HUES48 (cell line): ENCODE measurements at regions not wholly inside any gene's neighbourhood (a gene's known extent, or its start where the extent isn't known, plus 50 kb on each side); places are given as distances from the start of the nearest gene placed in this dataset.

ENCODE experiments used
- H3K27ac ChIP-seq: one replicate; pipeline ENCODE4 v1.7.0; 2013; ENCODE audit warnings: low read depth, low read length, inconsistent platforms
- H3K27me3 ChIP-seq: 2 replicates; pipeline ENCODE4 v1.6.1; 2013; ENCODE audit warnings: mild to moderate bottlenecking, low read length; ENCODE audit not compliant: control insufficient read depth, insufficient read depth
- H3K36me3 ChIP-seq: 2 replicates; pipeline ENCODE4 v1.6.1; 2013; ENCODE audit warnings: low read length; ENCODE audit not compliant: control insufficient read depth, insufficient read depth
- H3K4me1 ChIP-seq: 2 replicates; pipeline ENCODE4 v1.6.1; 2013; ENCODE audit warnings: mild to moderate bottlenecking, low read length; ENCODE audit not compliant: control insufficient read depth, insufficient read depth
- H3K4me3 ChIP-seq: 2 replicates; pipeline ENCODE4 v1.5.1; 2013; ENCODE audit warnings: mild to moderate bottlenecking, low read depth, low read length
- H3K9ac ChIP-seq: 2 replicates; pipeline ENCODE4 v1.6.1; 2013; ENCODE audit warnings: mild to moderate bottlenecking, low read depth, low read length, moderate library complexity
- H3K9me3 ChIP-seq: 2 replicates; pipeline ENCODE4 v1.6.1; 2013; ENCODE audit warnings: low read length; ENCODE audit not compliant: control insufficient read depth, insufficient read depth

- H3K4me1 ChIP-seq = no peaks in the 10 kb centered on the region
- no peak overlapping the region for H3K9ac ChIP-seq
- H3K4me3 ChIP-seq = no peak overlapping the region
- H3K27ac ChIP-seq = no peak overlapping the region
- no peaks in the 10 kb centered on the region for H3K36me3 ChIP-seq
- H3K9me3 ChIP-seq = no peaks in the 10 kb centered on the region; the same call in 1 of the 2 replicates
- no peaks in the 10 kb centered on the region for H3K27me3 ChIP-seq
These were observed 177.1 kb downstream of the PARM1 start for GRCh38 chr4:75110061-75110460.

- Histone ChIP-seq H3K36me3 (no peaks in the 10 kb centered on the region), H3K9ac (no peak overlapping the region), H3K9me3 (no peaks in the 10 kb centered on the region; the same call in 1 of the 2 replicates), H3K4me3 (no peak overlapping the region), H3K4me1 (no peaks in the 10 kb centered on the region), H3K27me3 (no peaks in the 10 kb centered on the region), H3K27ac (no peak overlapping the region)
These were observed 175.1 kb downstream of the PARM1 start for GRCh38 chr4:75107755-75108612.

GRCh38 chr4:75102787-75103085, 169.8 kb downstream of the PARM1 start:
- H3K27ac ChIP-seq = no peak overlapping the region
- H3K9ac ChIP-seq = no peak overlapping the region
- H3K9me3 ChIP-seq = no peaks in the 10 kb centered on the region
- H3K4me3 ChIP-seq = no peak overlapping the region
- no peaks in the 10 kb centered on the region for H3K27me3 ChIP-seq
- no peaks in the 10 kb centered on the region for H3K36me3 ChIP-seq
- no peaks in the 10 kb centered on the region for H3K4me1 ChIP-seq

GRCh38 chr4:75101906-75102786, 169.2 kb downstream of the PARM1 start:
- Histone ChIP-seq H3K9ac (no peak overlapping the region), H3K27ac (no peak overlapping the region), H3K4me1 (no peaks in the 10 kb centered on the region), H3K4me3 (no peak overlapping the region), H3K27me3 (no peaks in the 10 kb centered on the region), H3K9me3 (no peaks in the 10 kb centered on the region), H3K36me3 (no peaks in the 10 kb centered on the region)
